ENCODE measurements at regions not wholly inside any gene's neighbourhood (a gene's known extent, or its start where the extent isn't known, plus 50 kb on each side); places are given as distances from the start of the nearest gene placed in this dataset.

GRCh38 chr2:182625814-182626213 lies 90.2 kb upstream of the DNAJC10 start:
- DNase-seq = no peak
- H3K4me1 ChIP-seq = peaks cover 0 to 11% (median 0%) of the 10 kb centered on the region in 12 donors
- H3K27me3 ChIP-seq = no peaks in the 10 kb centered on the region
- no peak overlapping the region for H3K4me3 ChIP-seq
- 65 to 80% (median 77%) methylated on average over 1 of the region's 1 CpG for WGBS, 4 donors
- no peak overlapping the region for H3K27ac ChIP-seq
- no peak for ATAC-seq
- H3K9me3 ChIP-seq = no peaks in the 10 kb centered on the region
- intact Hi-C loops (cut with DNase I) = no loop called here
- no peaks in the 10 kb centered on the region for H3K36me3 ChIP-seq
- no peak for TF ChIP-seq CTCF (IDR thresholded peaks at IDR 0.05)
- TF ChIP-seq POLR2A (IDR thresholded peaks at IDR 0.05) = no peak

- no peak for ATAC-seq
- Histone ChIP-seq H3K27ac (no peak overlapping the region), H3K27me3 (no peaks in the 10 kb centered on the region), H3K9me3 (no peaks in the 10 kb centered on the region), H3K36me3 (no peaks in the 10 kb centered on the region), H3K4me1 (no peaks in the 10 kb centered on the region), H3K4me3 (no peak overlapping the region)
- 60 to 72% (median 65%) methylated on average over 2 to 3 of the region's 3 CpGs for WGBS, 4 donors
- intact Hi-C loops (cut with DNase I) = no loop called here
- DNase-seq = no peak
- TF ChIP-seq CTCF (IDR thresholded peaks at IDR 0.05) (no peak), POLR2A (IDR thresholded peaks at IDR 0.05) (no peak)
These were observed 87.1 kb upstream of the DNAJC10 start for GRCh38 chr2:182628916-182629315.

GRCh38 chr2:182630207-182630606 lies 85.8 kb upstream of the DNAJC10 start:
- Histone ChIP-seq H3K36me3 (no peaks in the 10 kb centered on the region), H3K9me3 (no peaks in the 10 kb centered on the region), H3K27ac (no peak overlapping the region), H3K4me1 (no peaks in the 10 kb centered on the region), H3K4me3 (no peak overlapping the region), H3K27me3 (no peaks in the 10 kb centered on the region)
- TF ChIP-seq POLR2A (IDR thresholded peaks at IDR 0.05) = no peak
- TF ChIP-seq CTCF (IDR thresholded peaks at IDR 0.05) = no peak
- intact Hi-C loops (cut with DNase I) = no loop called here
- ATAC-seq (no peak), DNase-seq (no peak)
- 92 to 98% (median 94%) methylated on average over 1 of the region's 1 CpG for WGBS, 4 donors

GRCh38 chr2:182631299-182631698 lies 84.8 kb upstream of the DNAJC10 start:
- intact Hi-C loops (cut with DNase I) = no loop called here
- H3K27ac ChIP-seq = no peak overlapping the region
- 74 to 85% (median 79%) methylated on average over 3 of the region's 3 CpGs for WGBS, 4 donors
- ATAC-seq = no peak
- DNase-seq = no peak
- H3K9me3 ChIP-seq = no peaks in the 10 kb centered on the region
- TF ChIP-seq POLR2A (IDR thresholded peaks at IDR 0.05) (no peak), CTCF (IDR thresholded peaks at IDR 0.05) (no peak)
- no peaks in the 10 kb centered on the region for H3K36me3 ChIP-seq
- no peaks in the 10 kb centered on the region for H3K4me1 ChIP-seq
- H3K4me3 ChIP-seq = no peak overlapping the region
- H3K27me3 ChIP-seq = no peaks in the 10 kb centered on the region
